Common myeloid progenitor, CD34-positive (primary cell): ENCODE measurements at regions not wholly inside any gene's neighbourhood (a gene's known extent, or its start where the extent isn't known, plus 50 kb on each side); places are given as distances from the start of the nearest gene placed in this dataset.

Experiments used
- CTCF ChIA-PET: fragments of 350-600 bp; sonication (Branson Sonifier 250); formaldehyde crosslinking; loops from one replicate; lab custom pipeline; 2021; ENCODE audit warnings: antibody characterized with exemption; lab: Charles Lee
- POLR2A ChIA-PET: fragments of 350-600 bp; sonication (Branson Sonifier 250); formaldehyde crosslinking; loops from one replicate; lab custom pipeline; 2021; ENCODE audit warnings: antibody characterized with exemption; lab: Charles Lee
- DNase-seq, 3 donors: peaks; one replicate each; pipeline versions ENCODE4 v3.0.0 to v3.0.0-alpha.2; 2013
- H3K27ac ChIP-seq, 2 experiments: 1 replicate in 1 of 2; 2 replicates in 1 of 2; pipeline ENCODE4 v1.7.0; 2013; ENCODE audit warnings: inconsistent platforms in 2 of 2, low read length in 2 of 2, mild to moderate bottlenecking in 2 of 2, low read depth in 1 of 2, moderate library complexity in 1 of 2; ENCODE audit not compliant: severe bottlenecking in 2 of 2, insufficient read depth in 1 of 2, poor library complexity in 1 of 2
- H3K27me3 ChIP-seq, 5 experiments: replicated peaks in 2 of 5; 1 replicate in 3 of 5; 2 replicates in 2 of 5; pipeline versions ENCODE4 v1.6.1 to v1.7.0; 2013; ENCODE audit warnings: low read length in 4 of 5, mild to moderate bottlenecking in 2 of 5, moderate library complexity in 2 of 5, inconsistent platforms in 1 of 5; ENCODE audit not compliant: insufficient read depth in 5 of 5, control insufficient read depth in 4 of 5
- H3K36me3 ChIP-seq, 4 experiments: 1 replicate in 2 of 4; 2 replicates in 2 of 4; pipeline versions ENCODE4 v1.6.1 to v1.7.0; 2013; ENCODE audit warnings: low read length in 3 of 4, control low read depth in 1 of 4, mild to moderate bottlenecking in 1 of 4; ENCODE audit not compliant: control insufficient read depth in 4 of 4, insufficient read depth in 4 of 4
- H3K4me1 ChIP-seq, 4 experiments: 1 replicate in 3 of 4; 2 replicates in 1 of 4; pipeline versions ENCODE4 v1.6.1 to v1.7.1; 2013; ENCODE audit warnings: low read length in 3 of 4, mild to moderate bottlenecking in 3 of 4, control low read depth in 1 of 4, inconsistent platforms in 1 of 4, moderate library complexity in 1 of 4; ENCODE audit not compliant: control insufficient read depth in 4 of 4, insufficient read depth in 4 of 4; ENCODE audit errors: control extremely low read depth in 1 of 4
- H3K4me3 ChIP-seq, 7 experiments: 1 replicate in 4 of 7; 2 replicates in 3 of 7; pipeline versions ENCODE4 v1.5.1 to v1.7.0; 2013; ENCODE audit warnings: mild to moderate bottlenecking in 7 of 7, low read length in 6 of 7, moderate library complexity in 6 of 7, inconsistent platforms in 2 of 7, low read depth in 2 of 7, control low read depth in 1 of 7; ENCODE audit not compliant: insufficient read depth in 4 of 7, control insufficient read depth in 1 of 7; ENCODE audit errors: extremely low read depth in 1 of 7
- H3K9me3 ChIP-seq, 5 experiments: 1 replicate in 4 of 5; 2 replicates in 1 of 5; pipeline versions ENCODE4 v1.6.1 to v1.7.1; 2013; ENCODE audit warnings: low read length in 4 of 5, mild to moderate bottlenecking in 2 of 5, inconsistent platforms in 1 of 5, low read depth in 1 of 5, moderate library complexity in 1 of 5; ENCODE audit not compliant: control insufficient read depth in 4 of 5, insufficient read depth in 2 of 5; ENCODE audit errors: control extremely low read depth in 1 of 5
- WGBS: methylation state at CpG from one replicate; pipeline ENCODE4 v1.1.5; 2013; ENCODE audit not compliant: insufficient coverage; 5-methylcytosine and 5-hydroxymethylcytosine counted together

DNA sequence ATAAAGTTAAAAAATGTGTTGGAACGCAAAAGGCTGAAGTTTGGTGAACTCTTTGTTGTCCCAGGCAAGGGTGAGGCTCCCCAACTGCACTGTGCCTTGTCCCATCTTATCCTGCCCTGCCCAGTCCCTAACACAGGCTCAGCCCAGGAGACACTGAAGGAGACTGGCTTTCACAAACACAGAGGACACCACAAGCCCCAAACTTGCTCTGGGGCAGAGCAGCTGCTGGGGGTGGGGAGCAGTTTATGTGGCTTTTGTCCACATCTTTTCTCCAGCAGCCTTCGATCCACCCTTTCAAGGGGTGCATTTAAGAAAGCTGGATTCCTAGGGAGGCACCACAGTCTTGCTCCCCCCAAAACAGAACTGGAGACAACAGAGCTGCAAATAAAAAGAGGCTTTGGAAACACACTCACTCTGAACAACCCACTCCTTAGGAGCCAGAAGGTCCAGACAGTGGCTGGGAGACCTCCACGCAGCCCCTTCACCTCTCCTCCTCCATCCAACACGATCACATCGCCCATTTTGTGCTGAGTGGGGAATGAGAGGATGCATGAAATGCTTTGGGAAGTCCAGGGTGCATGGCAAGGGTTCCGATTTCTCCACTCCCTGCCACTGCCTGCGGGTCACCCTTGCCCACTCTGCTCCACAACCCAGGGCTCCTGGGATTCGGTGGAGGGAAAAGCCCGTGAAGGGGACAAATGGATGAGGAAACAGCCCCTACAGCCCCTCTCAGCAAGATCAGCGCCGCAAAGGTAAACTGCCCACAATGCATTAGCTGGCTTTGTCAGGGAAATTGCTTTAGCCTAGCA, 260.5 kb upstream of the TLE3 start:
- WGBS, result 85% methylated on average over 5 of the region's 11 CpGs
- no peak for DNase-seq
- no peaks in the 10 kb centered on the region for H3K9me3 ChIP-seq

DNA sequence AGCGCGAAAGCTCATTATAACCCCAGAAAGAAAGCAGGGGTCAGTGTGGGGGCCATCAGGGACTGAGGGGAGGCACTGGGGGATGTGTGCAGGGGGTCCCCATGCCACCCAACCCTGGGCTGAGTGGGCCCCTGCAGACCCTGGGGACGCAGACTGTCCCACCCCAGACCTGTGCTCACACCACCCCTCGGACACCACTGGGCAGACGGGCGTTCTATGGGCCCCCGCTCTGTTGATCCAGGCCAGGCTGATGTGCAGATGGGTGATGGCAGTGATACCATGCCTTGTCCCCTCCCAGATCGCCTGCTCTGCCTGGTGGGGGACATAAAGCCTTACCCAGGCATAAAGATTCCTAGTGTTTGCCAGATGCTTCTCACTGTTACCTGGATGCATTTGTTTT, 259.7 kb upstream of the TLE3 start:
- H3K36me3 ChIP-seq, result no peaks in the 10 kb centered on the region
- H3K27ac ChIP-seq, result no peak overlapping the region
- H3K27me3 ChIP-seq, result no peaks in the 10 kb centered on the region
- POLR2A ChIA-PET, result no interaction called here
- 100% methylated on average over 4 of the region's 8 CpGs for WGBS
- CTCF ChIA-PET, result no interaction called here
- DNase-seq, result no peak
- H3K9me3 ChIP-seq, result no peaks in the 10 kb centered on the region
- peaks cover 0 to 5% (median 2%) of the 10 kb centered on the region in 4 experiments for H3K4me1 ChIP-seq
- no peak overlapping the region for H3K4me3 ChIP-seq

More for the DNA sequence above, 260.5 kb upstream of the TLE3 start:
- no peaks in the 10 kb centered on the region for H3K36me3 ChIP-seq
- no peak overlapping the region for H3K27ac ChIP-seq
- no peak overlapping the region for H3K4me3 ChIP-seq
- H3K4me1 ChIP-seq, result peaks cover 0 to 5% (median 2%) of the 10 kb centered on the region in 4 experiments
- ChIA-PET POLR2A (no interaction called here), CTCF (interaction anchor here (0.9 kb wide), 1 partner anchor 32 kb away, joined by 3 read pairs; no protein-coding TSS in a partner anchor)
- no peaks in the 10 kb centered on the region for H3K27me3 ChIP-seq

DNA sequence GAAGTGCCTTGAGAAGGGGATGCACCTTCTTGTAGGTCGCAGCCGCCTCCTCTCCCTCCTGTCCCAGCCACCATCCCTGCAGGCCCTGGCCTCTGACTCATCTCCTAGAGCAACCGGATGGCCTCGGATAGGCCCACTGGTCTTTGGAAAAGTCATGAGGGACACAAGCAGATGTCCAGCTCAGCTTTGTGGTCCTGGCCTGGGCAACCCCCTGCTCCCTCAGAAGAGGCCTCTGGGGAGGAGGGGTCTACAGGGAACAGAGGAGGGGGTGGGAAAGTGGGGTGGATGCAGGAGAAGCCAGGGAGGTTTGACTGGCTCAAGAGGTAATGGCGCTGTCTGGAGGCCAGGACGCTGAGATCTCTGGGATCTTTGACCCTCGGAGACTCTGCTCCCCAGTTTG, 259.2 kb upstream of the TLE3 start:
- no peak for DNase-seq
- CTCF ChIA-PET, result no interaction called here
- WGBS, result 97% methylated on average over 5 of the region's 7 CpGs

DNA sequence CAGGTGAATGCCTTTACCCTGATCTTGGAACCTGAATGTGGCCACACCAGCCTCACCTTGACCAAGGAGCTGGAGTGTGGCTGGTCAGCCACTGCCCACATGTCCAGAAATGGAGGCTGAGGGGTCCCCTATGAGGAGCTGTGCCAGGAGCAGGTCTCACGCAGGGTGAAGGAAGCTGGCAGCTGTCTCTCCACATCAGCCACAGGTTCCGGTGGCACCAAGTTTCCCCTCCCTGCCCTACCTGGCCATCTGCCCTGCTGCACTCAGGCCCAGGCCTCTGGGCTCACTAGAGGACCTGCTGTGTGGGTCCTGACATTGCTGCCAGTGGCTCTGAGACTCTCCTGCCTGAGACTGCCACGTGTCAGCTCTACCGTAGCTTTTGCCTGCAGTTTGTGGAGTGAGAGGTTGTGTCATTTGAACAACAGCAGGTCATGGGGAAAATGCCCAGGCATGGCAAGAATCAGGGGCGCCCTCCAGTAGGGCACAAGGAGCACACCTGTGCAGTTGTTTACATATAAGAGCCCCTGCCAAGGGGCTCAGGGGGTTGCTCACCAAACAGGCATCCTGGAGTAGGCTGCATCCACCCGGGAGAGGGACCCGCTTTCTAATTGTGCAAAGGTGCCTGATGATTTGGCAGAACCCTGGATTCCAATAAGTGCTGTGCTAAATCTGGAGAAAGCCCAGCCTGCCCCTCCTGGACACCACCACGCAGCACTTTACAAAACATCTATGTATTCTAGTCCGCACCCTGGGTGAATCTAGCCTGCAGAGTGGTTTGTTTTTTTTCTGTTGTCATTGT, 258.5 kb upstream of the TLE3 start:
- ChIA-PET POLR2A (interaction anchor here (1.1 kb wide), 1 partner anchor 92 kb away, joined by 3 read pairs; no protein-coding TSS in a partner anchor), CTCF (no interaction called here)
- Histone ChIP-seq H3K27ac (no peak overlapping the region), H3K4me1 (peaks cover 0 to 5% (median 2%) of the 10 kb centered on the region in 4 experiments), H3K36me3 (no peaks in the 10 kb centered on the region), H3K4me3 (no peak overlapping the region), H3K9me3 (no peaks in the 10 kb centered on the region), H3K27me3 (no peaks in the 10 kb centered on the region)
- 94% methylated on average over 7 of the region's 9 CpGs for WGBS
- DNase-seq, result no peak

More for the DNA sequence above, 259.2 kb upstream of the TLE3 start:
- H3K4me3 ChIP-seq, result no peak overlapping the region
- H3K27ac ChIP-seq, result no peak overlapping the region
- H3K27me3 ChIP-seq, result no peaks in the 10 kb centered on the region
- H3K4me1 ChIP-seq, result peaks cover 0 to 5% (median 2%) of the 10 kb centered on the region in 4 experiments
- no peaks in the 10 kb centered on the region for H3K36me3 ChIP-seq
- no peaks in the 10 kb centered on the region for H3K9me3 ChIP-seq
- POLR2A ChIA-PET, result no interaction called here

DNA sequence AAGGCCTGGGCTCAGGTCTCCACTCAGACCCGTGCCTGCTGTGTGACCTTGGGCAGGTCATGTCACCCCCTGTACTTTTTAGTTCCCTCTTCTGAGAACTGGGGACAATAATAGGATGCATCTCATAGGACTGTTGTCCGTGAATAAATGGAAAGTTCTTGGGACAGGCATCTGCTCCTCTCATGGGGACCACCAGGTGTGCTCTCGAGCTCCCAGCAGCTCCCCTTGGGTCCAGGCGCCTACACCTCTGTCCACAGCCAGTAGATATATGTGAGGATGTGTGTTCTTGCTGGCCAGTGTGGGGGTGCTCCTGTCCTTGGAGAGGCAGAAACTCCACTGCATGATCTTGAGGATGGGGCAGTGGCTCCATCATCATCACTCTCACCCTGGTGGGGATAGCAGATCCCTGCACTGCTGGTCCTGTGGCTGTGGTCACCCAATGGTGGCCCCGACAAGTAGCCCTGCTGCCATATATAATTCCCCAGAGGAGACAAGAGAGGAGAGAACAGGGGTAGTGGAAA, 257.6 kb upstream of the TLE3 start:
- POLR2A ChIA-PET, result interaction anchor here (1.1 kb wide), 1 partner anchor 93 kb away, joined by 3 read pairs; no protein-coding TSS in a partner anchor
- no peak for DNase-seq
- WGBS, result 100% methylated on average over 2 of the region's 5 CpGs
- Histone ChIP-seq H3K4me3 (no peak overlapping the region), H3K27me3 (no peaks in the 10 kb centered on the region), H3K9me3 (no peaks in the 10 kb centered on the region), H3K4me1 (peaks cover 0 to 5% (median 2%) of the 10 kb centered on the region in 4 experiments), H3K36me3 (no peaks in the 10 kb centered on the region), H3K27ac (no peak overlapping the region)
- CTCF ChIA-PET, result interaction anchor here (0.9 to 1.3 kb wide), 2 partner anchors 112 to 132 kb away, joined by 3 read pairs; no protein-coding TSS in a partner anchor

DNA sequence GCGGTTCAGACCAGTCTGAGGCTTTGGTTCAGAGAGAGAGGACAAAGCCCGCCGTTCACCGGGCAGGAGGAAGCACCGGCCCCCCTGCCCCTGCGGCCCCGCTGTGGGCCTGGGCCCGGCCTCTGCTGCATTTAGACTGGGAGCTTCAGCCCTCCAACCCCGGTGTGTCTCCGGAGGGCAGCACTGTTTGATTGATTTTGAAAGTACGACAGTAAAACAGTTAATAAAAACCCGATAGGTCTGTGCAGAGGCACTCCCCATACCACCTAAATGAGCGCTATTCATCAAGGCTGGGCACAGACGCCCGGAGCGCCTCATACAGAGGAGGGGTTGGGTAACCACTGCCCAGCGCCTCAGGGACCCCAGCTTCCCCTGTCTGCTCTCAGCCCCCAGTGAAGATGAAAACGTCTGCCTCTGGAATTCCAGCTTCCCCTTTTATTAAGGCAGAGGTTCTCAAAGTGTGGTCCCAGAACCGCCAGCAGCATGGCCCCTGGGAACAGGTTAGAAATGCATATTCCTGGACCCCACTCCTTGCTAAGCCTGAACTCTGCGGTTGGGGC, 256.7 kb upstream of the TLE3 start:
- H3K4me1 ChIP-seq, result peaks cover 0 to 11% (median 3%) of the 10 kb centered on the region in 4 experiments
- DNase-seq, result peak in 2 of 3 donors; percentile 39 to 40
- ChIA-PET POLR2A (interaction anchor here (0.7 kb wide), 1 partner anchor 26 kb away, joined by 3 read pairs; no protein-coding TSS in a partner anchor), CTCF (interaction anchor here (0.9 to 1.3 kb wide), 4 partner anchors 102 to 133 kb away, joined by 3 read pairs; no protein-coding TSS in a partner anchor)
- no peaks in the 10 kb centered on the region for H3K36me3 ChIP-seq
- WGBS, result 73% methylated on average over 11 of the region's 20 CpGs
- no peaks in the 10 kb centered on the region for H3K27me3 ChIP-seq
- no peak overlapping the region for H3K27ac ChIP-seq
- no peaks in the 10 kb centered on the region for H3K9me3 ChIP-seq
- H3K4me3 ChIP-seq, result no peak overlapping the region
